Spleen (tissue), 11 donors: ENCODE measurements at regions not wholly inside any gene's neighbourhood (a gene's known extent, or its start where the extent isn't known, plus 50 kb on each side); places are given as distances from the start of the nearest gene placed in this dataset.

Source experiments
- DNase-seq: peaks from one replicate; pipeline ENCODE4 v3.0.0-alpha.2; 2020
- H3K27ac ChIP-seq, 8 donors: fragments of 200-600 bp; sonication (generic) in 7 of 8; 1 replicate in 4 of 8; 2 replicates in 4 of 8; pipeline versions ENCODE4 v1.5.0 to v1.8.0; 2016 to 2021; ENCODE audit warnings: inconsistent platforms in 4 of 8, mild to moderate bottlenecking in 4 of 8, moderate library complexity in 1 of 8
- H3K27me3 ChIP-seq, 7 donors: fragments of 200-600 bp; sonication (generic) in 6 of 7; replicated peaks in 1 of 7; 1 replicate in 4 of 7; 2 replicates in 3 of 7; pipeline versions ENCODE4 v1.5.0 to v1.8.0; 2016 to 2021; ENCODE audit warnings: inconsistent platforms in 3 of 7, mild to moderate bottlenecking in 1 of 7
- H3K36me3 ChIP-seq, 6 donors: fragments of 200-600 bp; sonication (generic) in 5 of 6; 1 replicate in 4 of 6; 2 replicates in 2 of 6; pipeline versions ENCODE4 v1.5.0 to v1.8.0; 2016 to 2021; ENCODE audit warnings: inconsistent platforms in 2 of 6
- H3K4me1 ChIP-seq, 6 donors: fragments of 200-600 bp; sonication (generic) in 5 of 6; 1 replicate in 3 of 6; 2 replicates in 3 of 6; pipeline versions ENCODE4 v1.5.0 to v1.8.0; 2016 to 2021; ENCODE audit warnings: inconsistent platforms in 3 of 6
- H3K4me3 ChIP-seq, 8 donors: fragments of 200-600 bp; sonication (generic) in 7 of 8; 1 replicate in 4 of 8; 2 replicates in 4 of 8; pipeline versions ENCODE4 v1.5.0 to v1.8.0; 2016 to 2021; ENCODE audit warnings: inconsistent platforms in 4 of 8, mild to moderate bottlenecking in 4 of 8, moderate library complexity in 2 of 8
- H3K9me3 ChIP-seq, 8 donors: fragments of 200-600 bp; sonication (generic) in 7 of 8; 1 replicate in 4 of 8; 2 replicates in 4 of 8; pipeline versions ENCODE4 v1.5.0 to v1.8.0; 2016 to 2021; ENCODE audit warnings: inconsistent platforms in 4 of 8
- POLR2A ChIP-seq, 3 donors: fragments of 450-650 bp; IDR thresholded peaks; one replicate each; pipeline ENCODE4 v1.5.1; 2017; ENCODE audit warnings: antibody characterized with exemption in 3 of 3, mild to moderate bottlenecking in 1 of 3
- POLR2AphosphoS5 ChIP-seq, 3 donors: sonication (generic); formaldehyde crosslinking; IDR thresholded peaks; one replicate each; pipeline ENCODE4 v1.5.1; 2017; ENCODE audit warnings: antibody characterized with exemption in 3 of 3
- WGBS, 5 donors: extraction: QIAGEN DNeasy Blood & Tissue Kit in 3 of 5; methylation state at CpG; one replicate each; pipeline versions ENCODE4 v1.1.5 to v1.1.7; 2013 to 2018; 5-methylcytosine and 5-hydroxymethylcytosine counted together
- intact Hi-C: fragments of 100-400 bp; cut with DNase I; formaldehyde crosslinking; loops from one replicate; pipeline ENCODE4 v1.15.0; 2023; ENCODE audit warnings: low total_unique reads
- TF ChIP-seq, protein P1 (sequence below), 11 experiments: fragments of 200-600 bp in 7 of 11; fragments of 450-650 bp in 4 of 11; sonication (generic) in 4 of 11; IDR thresholded peaks in 8 of 11; conservative IDR thresholded peaks in 3 of 11; 1 replicate in 7 of 11; 2 replicates in 4 of 11; pipeline versions ENCODE4 v1.4.0 to v1.8.0; 2016 to 2021; ENCODE audit warnings: antibody characterized with exemption in 11 of 11, inconsistent platforms in 4 of 11, mild to moderate bottlenecking in 1 of 11
- donor health status: healthy with polysubstance abuse.
- donor health status: DM: no; HTN: no; CAD: no; lungs with moderate emphysema.
- donor health status: DM: no; HTN: no; CAD: no.
- donor health status: Bipolar disorder and iron deficiency.
- donor health status: healthy.
- donor health status: DM: no; HTN: no; CAD: no.
- donor health status: DM: yes; HTN: yes; CAD: no.

DNA sequence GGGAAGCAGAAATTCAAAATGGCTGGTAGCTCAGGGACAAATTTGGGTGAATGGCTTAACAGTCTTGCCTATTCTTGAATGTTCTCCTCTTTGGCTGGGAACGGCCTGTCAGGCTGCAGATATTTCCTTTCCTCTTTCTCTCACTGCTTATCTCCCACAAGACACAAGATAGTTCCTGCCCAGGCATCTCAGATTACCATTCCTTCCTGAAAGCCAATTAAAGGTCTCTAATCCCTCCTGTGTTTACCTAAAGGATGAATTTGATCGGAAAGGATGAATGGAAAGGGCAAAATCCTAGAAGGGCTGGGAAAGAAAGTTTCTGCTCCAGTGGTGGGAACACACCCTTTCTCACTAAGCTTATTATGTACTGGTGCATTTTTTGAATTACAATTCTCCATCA lies 95.9 kb upstream of the JAG1 start:
- H3K4me1 ChIP-seq: no peaks in the 10 kb centered on the region
- TF ChIP-seq POLR2A (IDR thresholded peaks at IDR 0.05) (no peak), POLR2AphosphoS5 (IDR thresholded peaks at IDR 0.05) (no peak)
- TF ChIP-seq, protein P1, sequence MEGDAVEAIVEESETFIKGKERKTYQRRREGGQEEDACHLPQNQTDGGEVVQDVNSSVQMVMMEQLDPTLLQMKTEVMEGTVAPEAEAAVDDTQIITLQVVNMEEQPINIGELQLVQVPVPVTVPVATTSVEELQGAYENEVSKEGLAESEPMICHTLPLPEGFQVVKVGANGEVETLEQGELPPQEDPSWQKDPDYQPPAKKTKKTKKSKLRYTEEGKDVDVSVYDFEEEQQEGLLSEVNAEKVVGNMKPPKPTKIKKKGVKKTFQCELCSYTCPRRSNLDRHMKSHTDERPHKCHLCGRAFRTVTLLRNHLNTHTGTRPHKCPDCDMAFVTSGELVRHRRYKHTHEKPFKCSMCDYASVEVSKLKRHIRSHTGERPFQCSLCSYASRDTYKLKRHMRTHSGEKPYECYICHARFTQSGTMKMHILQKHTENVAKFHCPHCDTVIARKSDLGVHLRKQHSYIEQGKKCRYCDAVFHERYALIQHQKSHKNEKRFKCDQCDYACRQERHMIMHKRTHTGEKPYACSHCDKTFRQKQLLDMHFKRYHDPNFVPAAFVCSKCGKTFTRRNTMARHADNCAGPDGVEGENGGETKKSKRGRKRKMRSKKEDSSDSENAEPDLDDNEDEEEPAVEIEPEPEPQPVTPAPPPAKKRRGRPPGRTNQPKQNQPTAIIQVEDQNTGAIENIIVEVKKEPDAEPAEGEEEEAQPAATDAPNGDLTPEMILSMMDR (IDR thresholded peaks at IDR 0.05 in 8 of 11, conservative IDR thresholded peaks at IDR 0.05 in 3 of 11): no peak

GRCh38 chr20:10770753-10771152 lies 97.0 kb upstream of the JAG1 start:
- no peaks in the 10 kb centered on the region for H3K9me3 ChIP-seq
- intact Hi-C loops: no loop called here
- TF ChIP-seq POLR2AphosphoS5 (IDR thresholded peaks at IDR 0.05) (no peak), POLR2A (IDR thresholded peaks at IDR 0.05) (no peak)
- TF ChIP-seq, protein P1 (IDR thresholded peaks at IDR 0.05 in 8 of 11, conservative IDR thresholded peaks at IDR 0.05 in 3 of 11): no peak
- peaks cover 0 to 6% (median 0%) of the 10 kb centered on the region in 7 donors for H3K27me3 ChIP-seq
- H3K27ac ChIP-seq: no peak overlapping the region
- 72 to 86% (median 78%) methylated on average over 3 of the region's 3 CpGs for WGBS, 5 donors
- H3K36me3 ChIP-seq: no peaks in the 10 kb centered on the region
- DNase-seq: no peak
- no peak overlapping the region for H3K4me3 ChIP-seq
- H3K4me1 ChIP-seq: no peaks in the 10 kb centered on the region

More for the DNA sequence above, 95.9 kb upstream of the JAG1 start:
- Histone ChIP-seq H3K9me3 (no peaks in the 10 kb centered on the region), H3K27me3 (peaks cover 0 to 6% (median 0%) of the 10 kb centered on the region in 7 donors), H3K4me3 (no peak overlapping the region), H3K36me3 (no peaks in the 10 kb centered on the region), H3K27ac (no peak overlapping the region)
- no peak for DNase-seq
- intact Hi-C loops: no loop called here
- 31 to 53% (median 44%) methylated on average over 2 of the region's 2 CpGs for WGBS, 5 donors

DNA sequence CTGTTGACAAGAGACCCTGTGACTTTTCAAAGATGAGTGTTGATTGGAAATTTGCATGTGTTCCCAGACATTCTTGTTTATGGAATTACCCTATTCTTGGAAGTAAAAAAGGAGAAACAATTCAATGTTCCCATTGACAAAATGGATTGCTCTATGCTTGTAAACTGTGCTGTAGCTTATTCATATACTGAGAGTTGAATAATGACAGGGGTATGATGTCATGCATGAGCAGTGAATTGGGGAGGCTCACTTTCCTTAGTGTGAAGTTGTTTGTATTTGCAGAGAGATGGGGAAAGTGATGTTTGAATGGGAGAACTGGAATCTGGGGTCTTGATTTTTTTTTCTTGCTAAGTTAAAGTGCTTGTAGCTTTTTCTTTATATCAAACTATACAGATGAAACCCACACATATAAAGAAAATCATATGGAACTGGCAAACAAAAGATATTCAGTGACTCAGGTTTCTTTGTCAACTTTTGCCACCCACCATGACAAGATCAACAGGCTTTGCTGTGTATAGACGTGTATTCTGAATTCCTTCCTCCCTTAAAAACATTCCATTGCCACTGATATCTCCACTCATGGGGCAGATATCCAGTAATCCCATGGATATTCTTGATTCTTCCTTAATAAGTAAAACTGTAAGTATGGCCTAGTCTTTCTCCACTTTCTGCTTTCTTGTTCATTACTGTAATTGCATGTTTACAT lies 97.8 kb upstream of the JAG1 start:
- 82 to 88% (median 85%) methylated on average over 1 of the region's 1 CpG for WGBS, 5 donors
- intact Hi-C loops: no loop called here
- H3K9me3 ChIP-seq: no peaks in the 10 kb centered on the region

DNA sequence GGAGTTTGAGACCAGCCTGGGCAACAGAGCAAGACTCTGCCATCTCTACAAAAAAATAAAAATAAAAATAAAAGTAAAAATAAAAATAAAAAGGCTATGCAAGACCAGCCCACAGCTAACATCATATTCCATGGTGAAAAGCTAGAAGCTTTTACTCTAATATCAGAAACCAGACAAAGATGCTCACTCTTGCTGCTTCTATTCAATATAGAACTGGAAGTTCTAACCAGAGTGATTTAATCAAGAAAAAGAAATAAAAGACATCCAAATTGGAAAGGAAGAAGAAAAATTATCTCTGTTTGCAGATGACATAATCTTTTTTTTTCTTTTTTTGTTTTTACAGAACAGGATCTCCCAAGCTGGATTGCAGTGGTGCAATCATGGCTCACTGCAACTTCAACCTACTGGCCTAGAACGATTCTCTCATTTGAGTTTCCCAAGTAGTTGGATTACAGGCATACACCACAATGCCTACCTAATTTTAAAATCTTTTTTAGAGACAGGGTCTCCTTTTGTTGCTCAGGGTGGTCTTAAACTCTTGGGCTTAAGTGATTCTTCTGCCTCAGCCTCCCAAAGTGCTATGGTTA lies 100.7 kb upstream of the JAG1 start:
- Histone ChIP-seq H3K4me1 (no peaks in the 10 kb centered on the region), H3K27ac (no peak overlapping the region), H3K27me3 (peaks cover 0 to 6% (median 0%) of the 10 kb centered on the region in 7 donors), H3K9me3 (no peaks in the 10 kb centered on the region), H3K4me3 (no peak overlapping the region), H3K36me3 (no peaks in the 10 kb centered on the region)
- TF ChIP-seq POLR2AphosphoS5 (IDR thresholded peaks at IDR 0.05) (no peak), POLR2A (IDR thresholded peaks at IDR 0.05) (no peak)
- TF ChIP-seq, protein P1 (IDR thresholded peaks at IDR 0.05 in 8 of 11, conservative IDR thresholded peaks at IDR 0.05 in 3 of 11): no peak
- no peak for DNase-seq
- intact Hi-C loops: no loop called here
- WGBS, 5 donors: 29 to 85% (median 74%) methylated on average over 1 of the region's 1 CpG

More for the DNA sequence above, 97.8 kb upstream of the JAG1 start:
- Histone ChIP-seq H3K27ac (no peak overlapping the region), H3K36me3 (no peaks in the 10 kb centered on the region), H3K27me3 (peaks cover 0 to 6% (median 0%) of the 10 kb centered on the region in 7 donors), H3K4me1 (no peaks in the 10 kb centered on the region), H3K4me3 (no peak overlapping the region)
- TF ChIP-seq, protein P1 (IDR thresholded peaks at IDR 0.05 in 8 of 11, conservative IDR thresholded peaks at IDR 0.05 in 3 of 11): no peak
- no peak for DNase-seq
